Gastroesophageal sphincter (tissue), 3 donors: ENCODE measurements at regions not wholly inside any gene's neighbourhood (a gene's known extent, or its start where the extent isn't known, plus 50 kb on each side); places are given as distances from the start of the nearest gene placed in this dataset.

Experiments
- CTCF ChIP-seq, 4 experiments: fragments of 200-600 bp in 2 of 4; fragments of 450-650 bp in 2 of 4; sonication (generic) in 1 of 4; IDR thresholded peaks; one replicate each; pipeline ENCODE4 v1.5.1; 2017 to 2019; ENCODE audit warnings: antibody characterized with exemption in 4 of 4, mild to moderate bottlenecking in 2 of 4, moderate library complexity in 2 of 4
- EP300 ChIP-seq: sonication (generic); formaldehyde crosslinking; IDR thresholded peaks from one replicate; pipeline ENCODE4 v1.6.1; 2017; ENCODE audit warnings: antibody characterized with exemption, mild to moderate bottlenecking
- POLR2A ChIP-seq, 2 donors: fragments of 450-650 bp; IDR thresholded peaks; one replicate each; pipeline ENCODE4 v1.6.1; 2017; ENCODE audit warnings: antibody characterized with exemption in 2 of 2, mild to moderate bottlenecking in 2 of 2, moderate library complexity in 1 of 2
- POLR2AphosphoS5 ChIP-seq: sonication (generic); formaldehyde crosslinking; IDR thresholded peaks from one replicate; pipeline ENCODE4 v1.6.1; 2017; ENCODE audit warnings: antibody characterized with exemption

- no peak for TF ChIP-seq POLR2AphosphoS5
- no peak for TF ChIP-seq POLR2A (IDR thresholded peaks at IDR 0.05)
- no peak for TF ChIP-seq CTCF (IDR thresholded peaks at IDR 0.05)
- TF ChIP-seq EP300, result no peak
Observed at GRCh38 chr1:84083307-84083706, 60.8 kb upstream of the PRKACB start.
